ENCODE measurements at regions not wholly inside any gene's neighbourhood (a gene's known extent, or its start where the extent isn't known, plus 50 kb on each side); places are given as distances from the start of the nearest gene placed in this dataset.

DNA sequence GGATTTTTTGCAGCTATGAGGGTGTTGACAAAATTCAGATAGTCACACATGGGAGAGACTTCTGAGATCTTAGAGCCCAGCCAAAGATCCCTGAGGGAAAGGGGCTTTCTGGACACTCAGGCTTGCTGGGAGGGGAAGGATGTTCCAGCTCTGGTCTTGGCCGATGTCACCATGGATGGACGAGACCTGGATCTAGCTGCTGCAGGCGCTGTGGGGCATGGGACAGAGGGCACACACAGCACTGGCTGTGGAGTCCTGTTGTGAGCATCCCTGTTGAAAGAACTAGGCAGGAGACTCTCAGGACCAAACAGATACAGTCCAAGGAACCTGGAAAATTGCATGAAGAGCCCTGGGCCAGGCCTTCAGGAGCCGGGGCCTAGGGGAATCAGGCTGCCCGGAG is 80.1 kb upstream of the SDK2 start:
- intact Hi-C loops (cut with DNase I) = no loop called here
- Histone ChIP-seq H3K4me1 (no peaks in the 10 kb centered on the region), H3K27me3 (no peaks in the 10 kb centered on the region), H3K9me3 (no peaks in the 10 kb centered on the region), H3K27ac (no peak overlapping the region), H3K4me3 (no peak overlapping the region), H3K36me3 (no peaks in the 10 kb centered on the region)
- DNase-seq (ENCODE audit: low spot score in 2 of 2) = no peak
- TF ChIP-seq, protein P1, sequence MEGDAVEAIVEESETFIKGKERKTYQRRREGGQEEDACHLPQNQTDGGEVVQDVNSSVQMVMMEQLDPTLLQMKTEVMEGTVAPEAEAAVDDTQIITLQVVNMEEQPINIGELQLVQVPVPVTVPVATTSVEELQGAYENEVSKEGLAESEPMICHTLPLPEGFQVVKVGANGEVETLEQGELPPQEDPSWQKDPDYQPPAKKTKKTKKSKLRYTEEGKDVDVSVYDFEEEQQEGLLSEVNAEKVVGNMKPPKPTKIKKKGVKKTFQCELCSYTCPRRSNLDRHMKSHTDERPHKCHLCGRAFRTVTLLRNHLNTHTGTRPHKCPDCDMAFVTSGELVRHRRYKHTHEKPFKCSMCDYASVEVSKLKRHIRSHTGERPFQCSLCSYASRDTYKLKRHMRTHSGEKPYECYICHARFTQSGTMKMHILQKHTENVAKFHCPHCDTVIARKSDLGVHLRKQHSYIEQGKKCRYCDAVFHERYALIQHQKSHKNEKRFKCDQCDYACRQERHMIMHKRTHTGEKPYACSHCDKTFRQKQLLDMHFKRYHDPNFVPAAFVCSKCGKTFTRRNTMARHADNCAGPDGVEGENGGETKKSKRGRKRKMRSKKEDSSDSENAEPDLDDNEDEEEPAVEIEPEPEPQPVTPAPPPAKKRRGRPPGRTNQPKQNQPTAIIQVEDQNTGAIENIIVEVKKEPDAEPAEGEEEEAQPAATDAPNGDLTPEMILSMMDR (IDR thresholded peaks at IDR 0.05) = no peak

GRCh38 chr17:73724990-73725389 is 80.7 kb upstream of the SDK2 start:
- Histone ChIP-seq H3K27ac (no peak overlapping the region), H3K4me1 (no peaks in the 10 kb centered on the region), H3K9me3 (no peaks in the 10 kb centered on the region), H3K4me3 (no peak overlapping the region), H3K36me3 (no peaks in the 10 kb centered on the region), H3K27me3 (no peaks in the 10 kb centered on the region)
- intact Hi-C loops (cut with DNase I) = no loop called here
- TF ChIP-seq, protein P1 (IDR thresholded peaks at IDR 0.05) = no peak
- DNase-seq (ENCODE audit: low spot score in 2 of 2) = no peak

DNA sequence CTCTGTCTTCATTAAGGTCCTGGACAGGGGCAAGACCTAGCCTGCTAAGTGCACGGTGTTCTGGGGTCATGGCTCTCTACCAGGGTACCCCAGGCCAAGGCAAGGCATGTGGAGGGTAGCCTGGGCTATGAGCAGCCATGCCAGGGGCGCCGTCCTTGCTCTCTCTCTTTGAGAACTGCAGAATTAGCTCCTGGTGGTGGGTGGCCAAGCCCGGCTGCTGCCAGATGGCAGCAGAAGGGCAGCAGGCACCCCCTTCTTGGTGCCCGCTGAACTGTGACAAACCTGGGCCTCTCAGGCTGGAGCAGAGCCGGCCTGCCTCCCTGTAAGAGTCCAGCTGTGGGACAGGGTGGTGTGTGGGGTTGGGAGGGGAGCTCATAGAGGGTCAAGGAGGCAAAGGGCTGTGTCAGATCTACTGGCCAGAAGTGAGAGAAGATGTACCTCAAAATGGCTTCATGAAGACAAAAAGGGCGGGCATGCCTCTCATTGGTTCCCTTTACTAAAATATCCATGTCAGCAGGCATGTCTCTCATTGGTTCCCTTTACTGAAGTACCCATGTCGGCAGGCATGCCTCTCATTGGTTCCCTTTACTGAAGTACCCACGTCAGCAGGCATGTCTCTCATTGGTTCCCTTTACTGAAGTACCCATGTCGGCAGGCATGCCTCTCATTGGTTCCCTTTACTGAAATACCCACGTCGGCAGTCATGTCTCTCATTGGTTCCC is 81.7 kb upstream of the SDK2 start:
- Histone ChIP-seq H3K36me3 (no peaks in the 10 kb centered on the region), H3K27ac (no peak overlapping the region), H3K27me3 (no peaks in the 10 kb centered on the region), H3K9me3 (no peaks in the 10 kb centered on the region), H3K4me1 (no peaks in the 10 kb centered on the region), H3K4me3 (no peak overlapping the region)
- TF ChIP-seq, protein P1 (IDR thresholded peaks at IDR 0.05) = no peak
- intact Hi-C loops (cut with DNase I) = no loop called here
- no peak for DNase-seq (ENCODE audit: low spot score in 2 of 2)

GRCh38 chr17:73727941-73728340 is 83.7 kb upstream of the SDK2 start:
- Histone ChIP-seq H3K36me3 (no peaks in the 10 kb centered on the region), H3K4me3 (no peak overlapping the region), H3K27ac (no peak overlapping the region), H3K27me3 (no peaks in the 10 kb centered on the region), H3K9me3 (no peaks in the 10 kb centered on the region), H3K4me1 (no peaks in the 10 kb centered on the region)
- intact Hi-C loops (cut with DNase I) = no loop called here
- no peak for DNase-seq (ENCODE audit: low spot score in 2 of 2)
- TF ChIP-seq, protein P1 (IDR thresholded peaks at IDR 0.05) = no peak

DNA sequence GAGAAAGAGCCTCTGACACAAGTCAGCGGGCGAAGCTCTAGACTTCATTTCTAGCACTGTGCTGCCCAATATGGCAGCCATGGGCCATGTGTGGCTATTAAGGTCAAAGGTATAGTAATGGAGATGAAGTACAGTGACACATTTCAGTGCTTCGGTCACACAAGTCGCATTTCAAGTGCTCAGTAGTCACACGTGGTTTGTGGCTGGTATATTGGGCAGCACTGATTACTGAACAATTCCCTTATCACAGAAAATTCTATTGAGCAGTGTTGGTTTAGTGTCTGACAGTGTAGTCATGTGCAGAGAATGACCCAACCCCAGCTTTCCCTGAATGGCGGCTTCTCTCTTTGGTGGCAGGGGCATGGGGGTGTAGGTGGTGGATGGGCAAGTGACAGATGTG is 84.9 kb upstream of the SDK2 start:
- no peak overlapping the region for H3K4me3 ChIP-seq
- no peaks in the 10 kb centered on the region for H3K36me3 ChIP-seq
- TF ChIP-seq, protein P1 (IDR thresholded peaks at IDR 0.05) = no peak
- no peaks in the 10 kb centered on the region for H3K9me3 ChIP-seq
- H3K27me3 ChIP-seq = no peaks in the 10 kb centered on the region
- no peak for DNase-seq (ENCODE audit: low spot score in 2 of 2)
- H3K4me1 ChIP-seq = no peaks in the 10 kb centered on the region
- intact Hi-C loops (cut with DNase I) = no loop called here
- no peak overlapping the region for H3K27ac ChIP-seq

- DNase-seq (ENCODE audit: low spot score in 2 of 2) = no peak
- no peak overlapping the region for H3K27ac ChIP-seq
- H3K4me3 ChIP-seq = no peak overlapping the region
- no peaks in the 10 kb centered on the region for H3K36me3 ChIP-seq
- intact Hi-C loops (cut with DNase I) = no loop called here
- H3K9me3 ChIP-seq = no peaks in the 10 kb centered on the region
- no peaks in the 10 kb centered on the region for H3K4me1 ChIP-seq
- TF ChIP-seq, protein P1 (IDR thresholded peaks at IDR 0.05) = no peak
- H3K27me3 ChIP-seq = no peaks in the 10 kb centered on the region
These were observed 87.5 kb upstream of the SDK2 start for GRCh38 chr17:73731733-73732132.
